ENCODE measurements at regions not wholly inside any gene's neighbourhood (a gene's known extent, or its start where the extent isn't known, plus 50 kb on each side); places are given as distances from the start of the nearest gene placed in this dataset.
A peak's percentile ranks its signal among the peaks of the same experiment; 100 is the strongest.

DNA sequence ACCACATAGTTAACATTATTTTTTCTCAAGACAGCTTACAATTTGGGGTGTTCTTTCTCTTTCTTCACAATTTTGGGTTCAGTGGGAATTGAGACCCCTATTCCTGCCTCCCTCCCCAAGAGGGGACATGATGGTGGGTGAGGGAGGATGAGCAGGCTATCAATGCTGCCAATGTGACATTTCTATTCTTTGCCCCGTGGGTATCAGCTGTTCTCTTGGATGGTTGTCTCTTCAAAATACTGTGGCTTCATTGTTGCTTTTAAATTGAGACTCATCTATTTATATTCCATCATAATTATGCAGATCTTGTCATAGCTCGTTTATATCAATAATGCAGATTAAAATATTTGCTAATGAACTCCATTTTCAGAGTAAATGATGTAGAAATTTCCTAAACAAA, 56.5 kb upstream of the ANO4 start:
- TF ChIP-seq, protein P1, sequence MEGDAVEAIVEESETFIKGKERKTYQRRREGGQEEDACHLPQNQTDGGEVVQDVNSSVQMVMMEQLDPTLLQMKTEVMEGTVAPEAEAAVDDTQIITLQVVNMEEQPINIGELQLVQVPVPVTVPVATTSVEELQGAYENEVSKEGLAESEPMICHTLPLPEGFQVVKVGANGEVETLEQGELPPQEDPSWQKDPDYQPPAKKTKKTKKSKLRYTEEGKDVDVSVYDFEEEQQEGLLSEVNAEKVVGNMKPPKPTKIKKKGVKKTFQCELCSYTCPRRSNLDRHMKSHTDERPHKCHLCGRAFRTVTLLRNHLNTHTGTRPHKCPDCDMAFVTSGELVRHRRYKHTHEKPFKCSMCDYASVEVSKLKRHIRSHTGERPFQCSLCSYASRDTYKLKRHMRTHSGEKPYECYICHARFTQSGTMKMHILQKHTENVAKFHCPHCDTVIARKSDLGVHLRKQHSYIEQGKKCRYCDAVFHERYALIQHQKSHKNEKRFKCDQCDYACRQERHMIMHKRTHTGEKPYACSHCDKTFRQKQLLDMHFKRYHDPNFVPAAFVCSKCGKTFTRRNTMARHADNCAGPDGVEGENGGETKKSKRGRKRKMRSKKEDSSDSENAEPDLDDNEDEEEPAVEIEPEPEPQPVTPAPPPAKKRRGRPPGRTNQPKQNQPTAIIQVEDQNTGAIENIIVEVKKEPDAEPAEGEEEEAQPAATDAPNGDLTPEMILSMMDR (IDR thresholded peaks at IDR 0.05; ENCODE audit: borderline replicate concordance, extremely low read depth, low read length, poor library complexity, severe bottlenecking), result no peak
- TF ChIP-seq EZH2 (IDR thresholded peaks at IDR 0.05; ENCODE audit: borderline replicate concordance, low read depth, low read length, severe bottlenecking), result no peak
- Histone ChIP-seq H3K36me3 (ENCODE audit: insufficient read depth, low read length) (no peaks in the 10 kb centered on the region), H2AFZ (ENCODE audit: low read depth, low read length) (no peak overlapping the region), H3K9me3 (ENCODE audit: insufficient read depth, low read length, severe bottlenecking) (no peaks in the 10 kb centered on the region), H3K4me2 (ENCODE audit: insufficient read depth, low read length) (no peak overlapping the region), H3K4me1 (ENCODE audit: insufficient read depth, low read length) (no peaks in the 10 kb centered on the region), H3K27me3 (ENCODE audit: insufficient read depth, low read length, poor library complexity) (no peaks in the 10 kb centered on the region), H3K27ac (ENCODE audit: low read length) (no peak overlapping the region), H3K4me3 (ENCODE audit: low read depth in 1 of 2, low read length in 2 of 2) (no peak overlapping the region), H3K79me2 (ENCODE audit: insufficient read depth, low read length) (no peaks in the 10 kb centered on the region), H4K20me1 (ENCODE audit: insufficient read depth, low read length) (no peaks in the 10 kb centered on the region), H3K9ac (ENCODE audit: low read depth, low read length) (no peak overlapping the region)
- DNase-seq (no peak), ATAC-seq (ENCODE audit: insufficient read depth, low read depth) (no peak)

DNA sequence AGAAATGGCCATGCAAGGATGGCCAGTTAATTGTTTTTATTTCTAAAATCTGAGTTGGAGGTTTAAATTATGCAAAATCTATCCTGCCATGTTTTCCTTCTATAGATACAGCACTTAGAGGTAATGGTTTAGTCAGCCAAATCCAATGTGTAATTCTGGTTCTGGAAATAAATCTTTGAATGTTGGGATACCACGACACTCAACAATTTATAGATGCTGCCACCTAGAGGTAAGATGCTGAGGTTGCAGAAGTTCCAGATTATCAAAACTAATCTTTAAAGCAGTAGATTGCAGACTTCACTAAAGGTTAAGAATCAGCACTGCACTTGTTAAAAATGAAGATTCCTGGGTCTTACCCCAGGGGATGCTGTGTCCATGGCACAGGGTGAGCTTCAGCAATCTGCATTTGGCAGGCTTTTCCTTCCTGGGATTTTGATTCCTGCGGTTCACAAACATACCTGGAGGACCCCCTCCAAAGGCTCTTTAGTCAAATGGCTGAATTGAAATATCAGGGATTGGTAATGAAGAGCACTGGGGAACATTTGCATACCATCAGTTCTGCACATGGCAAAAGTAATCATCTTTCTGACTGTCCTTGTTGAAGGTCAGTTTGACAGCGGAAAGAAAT, 53.4 kb upstream of the ANO4 start:
- DNase-seq, result no peak

DNA sequence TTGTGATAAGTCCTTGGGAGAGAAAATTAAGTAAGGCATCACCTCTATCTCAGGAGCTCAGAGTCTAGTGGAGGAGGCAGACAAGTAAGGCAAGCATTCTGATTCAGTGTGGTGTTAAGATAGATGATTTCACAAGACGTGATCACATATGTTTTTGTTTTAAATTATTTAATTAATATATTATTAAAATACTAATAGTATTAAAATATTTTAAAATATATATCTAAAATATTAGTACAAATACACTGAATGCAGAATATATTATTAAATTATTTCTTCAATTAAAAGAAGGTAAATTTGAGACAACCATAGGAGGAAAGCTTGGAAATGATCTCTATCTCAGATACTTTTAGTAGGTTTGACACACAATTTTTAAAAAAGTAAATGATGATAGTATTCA, 51.5 kb upstream of the ANO4 start:
- Histone ChIP-seq H3K79me2 (ENCODE audit: insufficient read depth, low read length) (no peaks in the 10 kb centered on the region), H3K27ac (ENCODE audit: low read length) (no peak overlapping the region), H3K4me1 (ENCODE audit: insufficient read depth, low read length) (no peaks in the 10 kb centered on the region), H4K20me1 (ENCODE audit: insufficient read depth, low read length) (no peaks in the 10 kb centered on the region), H3K27me3 (ENCODE audit: insufficient read depth, low read length, poor library complexity) (no peaks in the 10 kb centered on the region), H3K9ac (ENCODE audit: low read depth, low read length) (no peak overlapping the region), H3K9me3 (ENCODE audit: insufficient read depth, low read length, severe bottlenecking) (no peaks in the 10 kb centered on the region), H3K36me3 (ENCODE audit: insufficient read depth, low read length) (no peaks in the 10 kb centered on the region), H3K4me3 (ENCODE audit: low read depth in 1 of 2, low read length in 2 of 2) (no peak overlapping the region), H2AFZ (ENCODE audit: low read depth, low read length) (no peak overlapping the region), H3K4me2 (ENCODE audit: insufficient read depth, low read length) (no peak overlapping the region)
- TF ChIP-seq, protein P1 (IDR thresholded peaks at IDR 0.05; ENCODE audit: borderline replicate concordance, extremely low read depth, low read length, poor library complexity, severe bottlenecking), result no peak
- TF ChIP-seq EZH2 (IDR thresholded peaks at IDR 0.05; ENCODE audit: borderline replicate concordance, low read depth, low read length, severe bottlenecking), result no peak
- DNase-seq, result no peak
- ATAC-seq (ENCODE audit: insufficient read depth, low read depth), result no peak

More for the DNA sequence above, 53.4 kb upstream of the ANO4 start:
- no peak for ATAC-seq (ENCODE audit: insufficient read depth, low read depth)
- H2AFZ ChIP-seq (ENCODE audit: low read depth, low read length), result no peak overlapping the region
- no peaks in the 10 kb centered on the region for H3K27me3 ChIP-seq (ENCODE audit: insufficient read depth, low read length, poor library complexity)
- no peak overlapping the region for H3K9ac ChIP-seq (ENCODE audit: low read depth, low read length)
- H3K36me3 ChIP-seq (ENCODE audit: insufficient read depth, low read length), result no peaks in the 10 kb centered on the region
- H3K27ac ChIP-seq (ENCODE audit: low read length), result no peak overlapping the region
- H3K9me3 ChIP-seq (ENCODE audit: insufficient read depth, low read length, severe bottlenecking), result no peaks in the 10 kb centered on the region
- H3K79me2 ChIP-seq (ENCODE audit: insufficient read depth, low read length), result no peaks in the 10 kb centered on the region
- H3K4me1 ChIP-seq (ENCODE audit: insufficient read depth, low read length), result no peaks in the 10 kb centered on the region
- no peak overlapping the region for H3K4me2 ChIP-seq (ENCODE audit: insufficient read depth, low read length)
- TF ChIP-seq, protein P1 (IDR thresholded peaks at IDR 0.05; ENCODE audit: borderline replicate concordance, extremely low read depth, low read length, poor library complexity, severe bottlenecking), result peak; percentile 76
- no peak for TF ChIP-seq EZH2 (IDR thresholded peaks at IDR 0.05; ENCODE audit: borderline replicate concordance, low read depth, low read length, severe bottlenecking)
- H4K20me1 ChIP-seq (ENCODE audit: insufficient read depth, low read length), result no peaks in the 10 kb centered on the region
- H3K4me3 ChIP-seq (ENCODE audit: low read depth in 1 of 2, low read length in 2 of 2), result no peak overlapping the region
